GM23338 (cell line): ENCODE measurements at regions not wholly inside any gene's neighbourhood (a gene's known extent, or its start where the extent isn't known, plus 50 kb on each side); places are given as distances from the start of the nearest gene placed in this dataset.

Experiments used
- ATAC-seq: fragments of 200-7000 bp; cut with Tn5 transposase; 3 replicates; pipeline ENCODE4 v1.9.1; 2020
- DNase-seq: peaks from one replicate; pipeline ENCODE4 v3.0.0-alpha.2; 2015; ENCODE audit warnings: low spot score
- H2AFZ ChIP-seq: fragments of 200-600 bp; sonication (generic); 2 replicates; pipeline ENCODE4 v1.8.0; 2016; ENCODE audit warnings: antibody characterized with exemption, mild to moderate bottlenecking, moderate library complexity
- H3F3A ChIP-seq: fragments of 200-600 bp; sonication (generic); replicated peaks from 2 replicates; pipeline ENCODE4 v1.8.0; 2017; ENCODE audit warnings: antibody characterized with exemption, mixed run types, low read depth
- H3K27ac ChIP-seq: fragments of 200-600 bp; sonication (generic); 2 replicates; pipeline ENCODE4 v1.6.1; 2016; ENCODE audit warnings: low read depth
- H3K27me3 ChIP-seq: fragments of 200-600 bp; sonication (generic); 2 replicates; pipeline ENCODE4 v1.8.0; 2016; ENCODE audit warnings: mild to moderate bottlenecking, mixed run types, moderate library complexity; ENCODE audit not compliant: insufficient read depth
- H3K36me3 ChIP-seq: fragments of 200-600 bp; sonication (generic); 2 replicates; pipeline ENCODE4 v1.8.0; 2016; ENCODE audit warnings: mild to moderate bottlenecking; ENCODE audit not compliant: insufficient read depth
- H3K4me1 ChIP-seq: fragments of 200-600 bp; sonication (generic); 2 replicates; pipeline ENCODE4 v1.8.0; 2016; ENCODE audit warnings: mild to moderate bottlenecking, moderate library complexity; ENCODE audit not compliant: insufficient read depth
- H3K4me2 ChIP-seq: fragments of 200-600 bp; sonication (generic); 2 replicates; pipeline ENCODE4 v1.7.1; 2017; ENCODE audit warnings: mixed run types
- H3K4me3 ChIP-seq: fragments of 200-600 bp; sonication (generic); 2 replicates; pipeline ENCODE4 v1.6.1; 2016; ENCODE audit warnings: mixed run types
- H3K79me2 ChIP-seq: fragments of 200-600 bp; sonication (generic); replicated peaks from 2 replicates; pipeline ENCODE4 v1.8.0; 2017; ENCODE audit warnings: mild to moderate bottlenecking; ENCODE audit not compliant: insufficient read depth
- H3K9me2 ChIP-seq: fragments of 200-600 bp; sonication (generic); 2 replicates; pipeline ENCODE4 v1.8.0; 2017; ENCODE audit not compliant: insufficient read depth
- H4K20me1 ChIP-seq: fragments of 200-600 bp; sonication (generic); replicated peaks from 2 replicates; pipeline ENCODE4 v1.8.0; 2017; ENCODE audit warnings: mild to moderate bottlenecking; ENCODE audit not compliant: insufficient read depth
- H3K27ac Mint-ChIP-seq: 2 replicates; pipeline ENCODE4 v1.8.0; 2020; ENCODE audit warnings: inconsistent platforms, mild to moderate bottlenecking, moderate library complexity, mixed read lengths
- H3K27me3 Mint-ChIP-seq: 3 replicates; pipeline ENCODE4 v1.8.0; 2022; ENCODE audit warnings: low read depth, mild to moderate bottlenecking, moderate library complexity, mixed read lengths, inconsistent platforms; ENCODE audit not compliant: insufficient read depth, poor library complexity
- H3K36me3 Mint-ChIP-seq: 3 replicates; pipeline ENCODE4 v1.8.0; 2021; ENCODE audit warnings: low read depth, mild to moderate bottlenecking, inconsistent platforms, moderate library complexity, mixed read lengths
- H3K4me1 Mint-ChIP-seq: 3 replicates; pipeline ENCODE4 v1.8.0; 2020; ENCODE audit warnings: mild to moderate bottlenecking, inconsistent platforms, mixed read lengths
- H3K4me3 Mint-ChIP-seq: 3 replicates; pipeline ENCODE4 v1.8.0; 2021; ENCODE audit warnings: moderate library complexity, mild to moderate bottlenecking, inconsistent platforms, mixed read lengths
- H3K9me3 Mint-ChIP-seq: 3 replicates; pipeline ENCODE4 v1.8.0; 2020; ENCODE audit warnings: moderate library complexity, mild to moderate bottlenecking, inconsistent platforms, mixed read lengths
- CREB1 ChIP-seq: fragments of 250-450 bp; sonication (Bioruptor Pico); IDR thresholded peaks from 2 replicates; pipeline ENCODE4 v1.5.0; 2020; ENCODE audit warnings: low read depth, mild to moderate bottlenecking, moderate library complexity
- EZH2 ChIP-seq: fragments of 200-600 bp; sonication (generic); IDR thresholded peaks from one replicate; pipeline ENCODE4 v1.8.0; 2017; ENCODE audit warnings: antibody characterized with exemption, mild to moderate bottlenecking, low read depth; ENCODE audit not compliant: unreplicated experiment
- EZH2phosphoT487 ChIP-seq: fragments of 200-600 bp; sonication (generic); IDR thresholded peaks from one replicate; pipeline ENCODE4 v1.8.1; 2018; ENCODE audit warnings: antibody characterized with exemption; ENCODE audit not compliant: unreplicated experiment
- NANOG ChIP-seq: IDR thresholded peaks from 2 replicates; pipeline ENCODE4 v1.6.1; 2016; ENCODE audit warnings: antibody characterized with exemption, borderline replicate concordance
- POLR2AphosphoS5 ChIP-seq: IDR thresholded peaks from 2 replicates; pipeline ENCODE4 v1.6.1; 2016; ENCODE audit warnings: antibody characterized with exemption, low read depth
- STAT1 ChIP-seq: IDR thresholded peaks from one replicate; pipeline ENCODE4 v1.6.1; 2016; ENCODE audit warnings: antibody characterized with exemption; ENCODE audit not compliant: unreplicated experiment
- ZNF114 ChIP-seq: fragments of 250-450 bp; sonication (Bioruptor Pico); IDR thresholded peaks from 2 replicates; pipeline ENCODE4 v1.5.0; 2020; ENCODE audit warnings: mild to moderate bottlenecking, moderate library complexity
- ZNF462 ChIP-seq: fragments of 250-450 bp; sonication (Bioruptor Pico); IDR thresholded peaks from 2 replicates; pipeline ENCODE4 v1.5.0; 2020; ENCODE audit warnings: mild to moderate bottlenecking, moderate library complexity
- TF ChIP-seq, protein P1 (sequence below): IDR thresholded peaks from one replicate; pipeline ENCODE4 v1.6.1; 2018; ENCODE audit warnings: antibody characterized with exemption; ENCODE audit not compliant: unreplicated experiment
- TF ChIP-seq, protein P2 (sequence below): IDR thresholded peaks from 2 replicates; pipeline ENCODE4 v1.6.1; 2016; ENCODE audit warnings: antibody characterized with exemption

GRCh38 chr2:58906081-58906645 is 665.0 kb upstream of the FANCL start (continued):
- TF ChIP-seq, protein P1, sequence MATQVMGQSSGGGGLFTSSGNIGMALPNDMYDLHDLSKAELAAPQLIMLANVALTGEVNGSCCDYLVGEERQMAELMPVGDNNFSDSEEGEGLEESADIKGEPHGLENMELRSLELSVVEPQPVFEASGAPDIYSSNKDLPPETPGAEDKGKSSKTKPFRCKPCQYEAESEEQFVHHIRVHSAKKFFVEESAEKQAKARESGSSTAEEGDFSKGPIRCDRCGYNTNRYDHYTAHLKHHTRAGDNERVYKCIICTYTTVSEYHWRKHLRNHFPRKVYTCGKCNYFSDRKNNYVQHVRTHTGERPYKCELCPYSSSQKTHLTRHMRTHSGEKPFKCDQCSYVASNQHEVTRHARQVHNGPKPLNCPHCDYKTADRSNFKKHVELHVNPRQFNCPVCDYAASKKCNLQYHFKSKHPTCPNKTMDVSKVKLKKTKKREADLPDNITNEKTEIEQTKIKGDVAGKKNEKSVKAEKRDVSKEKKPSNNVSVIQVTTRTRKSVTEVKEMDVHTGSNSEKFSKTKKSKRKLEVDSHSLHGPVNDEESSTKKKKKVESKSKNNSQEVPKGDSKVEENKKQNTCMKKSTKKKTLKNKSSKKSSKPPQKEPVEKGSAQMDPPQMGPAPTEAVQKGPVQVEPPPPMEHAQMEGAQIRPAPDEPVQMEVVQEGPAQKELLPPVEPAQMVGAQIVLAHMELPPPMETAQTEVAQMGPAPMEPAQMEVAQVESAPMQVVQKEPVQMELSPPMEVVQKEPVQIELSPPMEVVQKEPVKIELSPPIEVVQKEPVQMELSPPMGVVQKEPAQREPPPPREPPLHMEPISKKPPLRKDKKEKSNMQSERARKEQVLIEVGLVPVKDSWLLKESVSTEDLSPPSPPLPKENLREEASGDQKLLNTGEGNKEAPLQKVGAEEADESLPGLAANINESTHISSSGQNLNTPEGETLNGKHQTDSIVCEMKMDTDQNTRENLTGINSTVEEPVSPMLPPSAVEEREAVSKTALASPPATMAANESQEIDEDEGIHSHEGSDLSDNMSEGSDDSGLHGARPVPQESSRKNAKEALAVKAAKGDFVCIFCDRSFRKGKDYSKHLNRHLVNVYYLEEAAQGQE, result no peak
- TF ChIP-seq, protein P2, sequence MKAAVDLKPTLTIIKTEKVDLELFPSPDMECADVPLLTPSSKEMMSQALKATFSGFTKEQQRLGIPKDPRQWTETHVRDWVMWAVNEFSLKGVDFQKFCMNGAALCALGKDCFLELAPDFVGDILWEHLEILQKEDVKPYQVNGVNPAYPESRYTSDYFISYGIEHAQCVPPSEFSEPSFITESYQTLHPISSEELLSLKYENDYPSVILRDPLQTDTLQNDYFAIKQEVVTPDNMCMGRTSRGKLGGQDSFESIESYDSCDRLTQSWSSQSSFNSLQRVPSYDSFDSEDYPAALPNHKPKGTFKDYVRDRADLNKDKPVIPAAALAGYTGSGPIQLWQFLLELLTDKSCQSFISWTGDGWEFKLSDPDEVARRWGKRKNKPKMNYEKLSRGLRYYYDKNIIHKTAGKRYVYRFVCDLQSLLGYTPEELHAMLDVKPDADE, result no peak
- TF ChIP-seq POLR2AphosphoS5 (no peak), EZH2phosphoT487 (no peak), CREB1 (CRISPR knock-in tag) (no peak)

GRCh38 chr2:58904095-58904494 is 663.0 kb upstream of the FANCL start:
- Mint-ChIP-seq H3K27me3 (no peaks in the 10 kb centered on the region), H3K4me1 (peaks cover 10% of the 10 kb centered on the region; the same call in 2 of the 3 replicates), H3K27ac (no peak overlapping the region), H3K36me3 (no peaks in the 10 kb centered on the region), H3K4me3 (no peak overlapping the region), H3K9me3 (no peaks in the 10 kb centered on the region)
- Histone ChIP-seq H3K4me2 (no peak overlapping the region), H3F3A (no peaks in the 10 kb centered on the region), H3K27ac (no peak overlapping the region), H3K4me1 (no peaks in the 10 kb centered on the region), H3K79me2 (no peaks in the 10 kb centered on the region), H3K9me2 (0 out of 2 replicates have a peak, but pooled peaks cover 6% of the 10 kb centered on the region), H4K20me1 (no peaks in the 10 kb centered on the region), H3K4me3 (no peak overlapping the region), H3K36me3 (no peaks in the 10 kb centered on the region), H3K27me3 (no peaks in the 10 kb centered on the region), H2AFZ (no peak overlapping the region)
- DNase-seq, result no peak
- ATAC-seq, result no peak
- TF ChIP-seq EZH2 (no peak), ZNF114 (CRISPR knock-in tag) (no peak), NANOG (no peak), STAT1 (no peak), ZNF462 (CRISPR knock-in tag) (no peak)
